SKM-1 (cell line): ENCODE measurements at regions not wholly inside any gene's neighbourhood (a gene's known extent, or its start where the extent isn't known, plus 50 kb on each side); places are given as distances from the start of the nearest gene placed in this dataset.
"Not testable (repeated sequence)": the region's sequence is repeated elsewhere in the genome, so short reads cannot be mapped to it uniquely, and the experiment has no call there.

Source experiments
- DNase-seq: peaks from one replicate; lab custom pipeline; 2025; ENCODE audit not compliant: unreplicated experiment; lab: John Stamatoyannopoulos, UW

- DNase-seq: no peak
These were observed 235.7 kb downstream of the ENC1 start for GRCh38 chr5:74404574-74405508.

- DNase-seq: no peak
These were observed 236.8 kb downstream of the ENC1 start for GRCh38 chr5:74403771-74404170.

GRCh38 chr5:74402553-74402952 lies 238.0 kb downstream of the ENC1 start:
- no peak for DNase-seq

- no peak for DNase-seq
These were observed 238.6 kb downstream of the ENC1 start for GRCh38 chr5:74401946-74402320.

GRCh38 chr5:74401281-74401945 lies 239.1 kb downstream of the ENC1 start:
- no peak for DNase-seq

- DNase-seq: no peak
These were observed 240.5 kb downstream of the ENC1 start for GRCh38 chr5:74400067-74400466.

- DNase-seq: no peak
These were observed 243.5 kb downstream of the ENC1 start for GRCh38 chr5:74396913-74397622.

GRCh38 chr5:74394916-74395880 lies 245.3 kb downstream of the ENC1 start:
- no peak for DNase-seq

GRCh38 chr5:74394528-74394915 lies 246.0 kb downstream of the ENC1 start:
- DNase-seq: no peak

GRCh38 chr5:74393943-74394342 lies 246.6 kb downstream of the ENC1 start:
- no peak for DNase-seq

GRCh38 chr5:74392711-74393351 lies 247.7 kb downstream of the ENC1 start:
- no peak for DNase-seq

- no peak for DNase-seq
These were observed 249.1 kb downstream of the ENC1 start for GRCh38 chr5:74391410-74391809.

- no peak for DNase-seq
These were observed 249.7 kb downstream of the ENC1 start for GRCh38 chr5:74390822-74391221.

GRCh38 chr5:74390306-74390637 lies 250.3 kb downstream of the ENC1 start:
- no peak for DNase-seq

GRCh38 chr5:74389531-74390305 lies 250.8 kb downstream of the ENC1 start:
- no peak for DNase-seq

GRCh38 chr5:74388411-74388810 lies 252.1 kb downstream of the ENC1 start:
- DNase-seq: not testable (repeated sequence)

- DNase-seq: no peak
These were observed 253.8 kb downstream of the ENC1 start for GRCh38 chr5:74386571-74387334.

- DNase-seq: no peak
These were observed 255.7 kb downstream of the ENC1 start for GRCh38 chr5:74384851-74385250.
